ENCODE measurements at regions not wholly inside any gene's neighbourhood (a gene's known extent, or its start where the extent isn't known, plus 50 kb on each side); places are given as distances from the start of the nearest gene placed in this dataset.

GRCh38 chr14:99036611-99037293 lies 235.2 kb downstream of the BCL11B start:
- TF ChIP-seq POLR2AphosphoS5 (IDR thresholded peaks at IDR 0.05) (no peak), MXI1 (conservative IDR thresholded peaks at IDR 0.05; ENCODE audit: poor library complexity, severe bottlenecking) (no peak), EZH2 (IDR thresholded peaks at IDR 0.05; ENCODE audit: borderline replicate concordance, insufficient read depth, low read length, poor library complexity, severe bottlenecking) (no peak), EP300 (conservative IDR thresholded peaks at IDR 0.05; ENCODE audit: poor library complexity, severe bottlenecking) (no peak)
- TF ChIP-seq, protein P1, sequence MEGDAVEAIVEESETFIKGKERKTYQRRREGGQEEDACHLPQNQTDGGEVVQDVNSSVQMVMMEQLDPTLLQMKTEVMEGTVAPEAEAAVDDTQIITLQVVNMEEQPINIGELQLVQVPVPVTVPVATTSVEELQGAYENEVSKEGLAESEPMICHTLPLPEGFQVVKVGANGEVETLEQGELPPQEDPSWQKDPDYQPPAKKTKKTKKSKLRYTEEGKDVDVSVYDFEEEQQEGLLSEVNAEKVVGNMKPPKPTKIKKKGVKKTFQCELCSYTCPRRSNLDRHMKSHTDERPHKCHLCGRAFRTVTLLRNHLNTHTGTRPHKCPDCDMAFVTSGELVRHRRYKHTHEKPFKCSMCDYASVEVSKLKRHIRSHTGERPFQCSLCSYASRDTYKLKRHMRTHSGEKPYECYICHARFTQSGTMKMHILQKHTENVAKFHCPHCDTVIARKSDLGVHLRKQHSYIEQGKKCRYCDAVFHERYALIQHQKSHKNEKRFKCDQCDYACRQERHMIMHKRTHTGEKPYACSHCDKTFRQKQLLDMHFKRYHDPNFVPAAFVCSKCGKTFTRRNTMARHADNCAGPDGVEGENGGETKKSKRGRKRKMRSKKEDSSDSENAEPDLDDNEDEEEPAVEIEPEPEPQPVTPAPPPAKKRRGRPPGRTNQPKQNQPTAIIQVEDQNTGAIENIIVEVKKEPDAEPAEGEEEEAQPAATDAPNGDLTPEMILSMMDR (IDR thresholded peaks at IDR 0.05; ENCODE audit: poor library complexity, severe bottlenecking), result no peak

All from neural cell (in vitro differentiated cells).